Right atrium auricular region (tissue), 2 donors: ENCODE measurements at regions not wholly inside any gene's neighbourhood (a gene's known extent, or its start where the extent isn't known, plus 50 kb on each side); places are given as distances from the start of the nearest gene placed in this dataset.

Experiments
- DNase-seq: peaks from one replicate; pipeline ENCODE4 v3.0.0-alpha.2; 2019; ENCODE audit warnings: low spot score
- H3K27ac ChIP-seq, 2 donors: fragments of 200-600 bp; sonication (generic); 1 replicate in 1 of 2; 2 replicates in 1 of 2; pipeline ENCODE4 v1.5.1; 2016 to 2019
- H3K27me3 ChIP-seq, 2 donors: fragments of 200-600 bp; sonication (generic); one replicate each; pipeline versions ENCODE4 v1.5.1 to v1.6.0; 2017 to 2019
- H3K36me3 ChIP-seq: fragments of 200-600 bp; sonication (generic); one replicate; pipeline ENCODE4 v1.5.1; 2016
- H3K4me1 ChIP-seq, 2 donors: fragments of 200-600 bp; sonication (generic); one replicate each; pipeline versions ENCODE4 v1.5.1 to v1.6.0; 2017 to 2019
- H3K4me3 ChIP-seq, 2 donors: fragments of 200-600 bp; sonication (generic); 1 replicate in 1 of 2; 2 replicates in 1 of 2; pipeline ENCODE4 v1.5.1; 2017 to 2019; ENCODE audit warnings: mild to moderate bottlenecking in 1 of 2, moderate library complexity in 1 of 2
- H3K9me3 ChIP-seq, 2 donors: fragments of 200-600 bp; sonication (generic); one replicate each; pipeline ENCODE4 v1.5.1; 2019
- microRNA-seq, 2 donors: library from miRNA; unstranded; fragments of <30 nt; microRNA quantifications; one replicate each; pipeline ENCODE4, GENCODE V29; 2016 to 2017; ENCODE audit warnings: borderline number of aligned reads in 2 of 2, borderline replicate concordance in 1 of 2
- TF ChIP-seq, protein P1 (sequence below), 2 donors: fragments of 200-600 bp; sonication (generic); IDR thresholded peaks; one replicate each; pipeline ENCODE4 v1.5.1; 2019; ENCODE audit warnings: antibody characterized with exemption in 2 of 2

DNA sequence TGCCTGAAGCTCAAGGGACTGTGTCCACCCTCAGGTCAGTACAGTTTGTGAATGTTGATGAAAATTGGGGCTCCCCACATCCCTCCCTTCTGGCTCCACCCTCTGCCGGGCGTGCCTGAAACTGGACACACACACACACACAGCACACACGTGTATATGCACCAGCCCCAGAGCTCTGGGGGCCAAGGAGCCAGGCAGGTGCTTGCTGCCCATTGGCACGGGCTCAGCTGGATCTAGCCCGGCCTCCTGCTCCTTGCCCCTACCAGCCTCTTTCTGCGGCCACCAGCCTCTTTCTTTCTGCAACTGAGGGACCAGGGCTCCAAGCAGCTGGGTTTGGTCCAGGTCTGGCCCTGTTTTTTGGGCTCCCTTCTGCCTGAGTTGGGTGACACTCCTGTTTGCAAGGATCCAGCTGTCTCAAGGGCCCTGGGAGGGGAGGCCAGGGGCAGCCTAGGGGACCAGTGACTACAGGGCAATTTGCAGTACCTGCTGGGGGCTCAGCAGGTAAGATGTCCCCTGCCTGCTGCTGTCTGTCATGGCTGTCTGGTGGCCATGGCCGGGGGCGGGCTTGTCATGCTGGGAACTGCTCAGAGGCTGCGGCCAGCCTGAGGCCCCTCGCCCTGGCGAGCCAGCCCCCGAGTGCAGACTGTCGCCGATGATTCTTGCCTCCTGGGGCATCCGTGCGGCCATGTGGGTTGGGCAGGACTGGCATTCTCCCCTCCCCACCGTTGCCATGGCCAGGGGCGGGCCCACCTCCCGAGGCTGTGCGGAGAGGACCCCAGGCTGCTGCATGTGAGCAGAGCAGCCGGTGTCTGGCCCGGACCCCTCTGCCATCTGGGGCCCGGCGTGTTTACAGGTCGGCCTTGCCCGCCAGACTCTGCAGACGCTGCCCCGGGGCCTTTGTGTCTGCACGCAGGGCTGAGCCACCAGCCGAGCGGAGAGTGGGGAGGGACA is 51.5 kb upstream of the PPARA start:
- H3K4me1 ChIP-seq = peaks cover 4 to 100% of the 10 kb centered on the region in 2 donors
- no peaks in the 10 kb centered on the region for H3K27me3 ChIP-seq
- TF ChIP-seq, protein P1, sequence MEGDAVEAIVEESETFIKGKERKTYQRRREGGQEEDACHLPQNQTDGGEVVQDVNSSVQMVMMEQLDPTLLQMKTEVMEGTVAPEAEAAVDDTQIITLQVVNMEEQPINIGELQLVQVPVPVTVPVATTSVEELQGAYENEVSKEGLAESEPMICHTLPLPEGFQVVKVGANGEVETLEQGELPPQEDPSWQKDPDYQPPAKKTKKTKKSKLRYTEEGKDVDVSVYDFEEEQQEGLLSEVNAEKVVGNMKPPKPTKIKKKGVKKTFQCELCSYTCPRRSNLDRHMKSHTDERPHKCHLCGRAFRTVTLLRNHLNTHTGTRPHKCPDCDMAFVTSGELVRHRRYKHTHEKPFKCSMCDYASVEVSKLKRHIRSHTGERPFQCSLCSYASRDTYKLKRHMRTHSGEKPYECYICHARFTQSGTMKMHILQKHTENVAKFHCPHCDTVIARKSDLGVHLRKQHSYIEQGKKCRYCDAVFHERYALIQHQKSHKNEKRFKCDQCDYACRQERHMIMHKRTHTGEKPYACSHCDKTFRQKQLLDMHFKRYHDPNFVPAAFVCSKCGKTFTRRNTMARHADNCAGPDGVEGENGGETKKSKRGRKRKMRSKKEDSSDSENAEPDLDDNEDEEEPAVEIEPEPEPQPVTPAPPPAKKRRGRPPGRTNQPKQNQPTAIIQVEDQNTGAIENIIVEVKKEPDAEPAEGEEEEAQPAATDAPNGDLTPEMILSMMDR (IDR thresholded peaks at IDR 0.05) = no peak
- no peaks in the 10 kb centered on the region for H3K9me3 ChIP-seq
- DNase-seq = no peak
- H3K36me3 ChIP-seq = peaks cover 59% of the 10 kb centered on the region
- peak overlapping the region in 1 of 2 donors; percentile 35 for H3K27ac ChIP-seq
- no peak overlapping the region for H3K4me3 ChIP-seq

DNA sequence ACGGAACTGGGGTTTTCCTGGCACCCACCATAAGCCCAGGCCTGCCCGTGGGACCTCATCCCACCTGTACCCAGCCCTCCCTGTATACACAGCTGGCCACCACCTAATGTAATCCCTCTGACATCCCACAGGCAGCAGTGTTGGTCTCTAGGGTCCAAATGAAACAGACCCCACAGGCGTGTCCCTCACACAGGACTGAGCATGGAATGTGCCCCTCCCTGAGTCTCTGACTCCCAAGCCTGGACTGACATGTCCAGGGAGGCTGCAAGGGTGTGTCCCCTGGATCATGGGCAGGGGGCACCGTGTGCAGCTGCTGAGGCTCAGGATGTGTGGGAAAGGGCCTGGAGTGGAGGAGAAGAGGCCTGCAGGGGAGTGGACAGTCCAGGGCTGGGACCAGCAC is 50.6 kb upstream of the PPARA start:
- peaks cover 57% of the 10 kb centered on the region for H3K36me3 ChIP-seq
- no peak for DNase-seq
- H3K4me3 ChIP-seq = no peak overlapping the region
- H3K9me3 ChIP-seq = no peaks in the 10 kb centered on the region
- TF ChIP-seq, protein P1 (IDR thresholded peaks at IDR 0.05) = no peak
- no peaks in the 10 kb centered on the region for H3K27me3 ChIP-seq
- H3K4me1 ChIP-seq = peaks cover 2 to 100% of the 10 kb centered on the region in 2 donors
- H3K27ac ChIP-seq = peak overlapping the region in 1 of 2 donors; percentile 29

- H3K27me3 ChIP-seq = no peaks in the 10 kb centered on the region
- no peaks in the 10 kb centered on the region for H3K9me3 ChIP-seq
- peaks cover 0 to 100% of the 10 kb centered on the region in 2 donors for H3K4me1 ChIP-seq
- TF ChIP-seq, protein P1 (IDR thresholded peaks at IDR 0.05) = no peak
- no peak overlapping the region for H3K27ac ChIP-seq
- H3K36me3 ChIP-seq = peaks cover 60% of the 10 kb centered on the region
- no peak for DNase-seq
- H3K4me3 ChIP-seq = no peak overlapping the region
These were observed 49.8 kb upstream of the PPARA start for GRCh38 chr22:46100401-46101105.

Small RNA genes in the stretch of these regions (microRNA-seq; reads per million reads assigned to microRNA genes)
- gene MIR3619 = 1.4 to 2.1 reads per million in 2 donors
